ENCODE measurements at regions not wholly inside any gene's neighbourhood (a gene's known extent, or its start where the extent isn't known, plus 50 kb on each side); places are given as distances from the start of the nearest gene placed in this dataset.
"Not testable (repeated sequence)": the region's sequence is repeated elsewhere in the genome, so short reads cannot be mapped to it uniquely, and the experiment has no call there.

DNA sequence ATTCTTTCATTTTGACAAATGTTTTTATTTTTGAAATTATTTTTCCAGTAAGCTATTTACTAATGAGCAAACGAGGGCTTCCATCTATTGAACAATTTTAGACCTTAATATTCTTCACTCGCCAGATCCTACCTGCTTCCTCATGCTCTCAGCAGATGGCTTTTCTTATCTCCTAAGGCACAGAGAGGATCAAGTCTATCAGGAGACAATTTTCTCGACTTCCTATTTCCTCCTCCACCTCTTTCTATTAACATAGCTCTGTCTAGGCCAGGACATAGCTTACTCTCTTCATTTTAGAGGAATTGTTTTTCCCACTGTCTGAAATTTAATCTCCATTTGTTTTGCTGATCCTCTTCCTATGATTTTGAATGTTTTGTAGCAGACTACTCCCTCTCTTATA lies 87.0 kb upstream of the MAN1A1 start:
- no peak for DNase-seq (ENCODE audit: low read depth)
- TF ChIP-seq, protein P1, sequence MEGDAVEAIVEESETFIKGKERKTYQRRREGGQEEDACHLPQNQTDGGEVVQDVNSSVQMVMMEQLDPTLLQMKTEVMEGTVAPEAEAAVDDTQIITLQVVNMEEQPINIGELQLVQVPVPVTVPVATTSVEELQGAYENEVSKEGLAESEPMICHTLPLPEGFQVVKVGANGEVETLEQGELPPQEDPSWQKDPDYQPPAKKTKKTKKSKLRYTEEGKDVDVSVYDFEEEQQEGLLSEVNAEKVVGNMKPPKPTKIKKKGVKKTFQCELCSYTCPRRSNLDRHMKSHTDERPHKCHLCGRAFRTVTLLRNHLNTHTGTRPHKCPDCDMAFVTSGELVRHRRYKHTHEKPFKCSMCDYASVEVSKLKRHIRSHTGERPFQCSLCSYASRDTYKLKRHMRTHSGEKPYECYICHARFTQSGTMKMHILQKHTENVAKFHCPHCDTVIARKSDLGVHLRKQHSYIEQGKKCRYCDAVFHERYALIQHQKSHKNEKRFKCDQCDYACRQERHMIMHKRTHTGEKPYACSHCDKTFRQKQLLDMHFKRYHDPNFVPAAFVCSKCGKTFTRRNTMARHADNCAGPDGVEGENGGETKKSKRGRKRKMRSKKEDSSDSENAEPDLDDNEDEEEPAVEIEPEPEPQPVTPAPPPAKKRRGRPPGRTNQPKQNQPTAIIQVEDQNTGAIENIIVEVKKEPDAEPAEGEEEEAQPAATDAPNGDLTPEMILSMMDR (IDR thresholded peaks at IDR 0.05; ENCODE audit: insufficient read depth, low read length), result no peak
- H3K4me3 ChIP-seq (ENCODE audit: low read depth, low read length), result no peak overlapping the region

DNA sequence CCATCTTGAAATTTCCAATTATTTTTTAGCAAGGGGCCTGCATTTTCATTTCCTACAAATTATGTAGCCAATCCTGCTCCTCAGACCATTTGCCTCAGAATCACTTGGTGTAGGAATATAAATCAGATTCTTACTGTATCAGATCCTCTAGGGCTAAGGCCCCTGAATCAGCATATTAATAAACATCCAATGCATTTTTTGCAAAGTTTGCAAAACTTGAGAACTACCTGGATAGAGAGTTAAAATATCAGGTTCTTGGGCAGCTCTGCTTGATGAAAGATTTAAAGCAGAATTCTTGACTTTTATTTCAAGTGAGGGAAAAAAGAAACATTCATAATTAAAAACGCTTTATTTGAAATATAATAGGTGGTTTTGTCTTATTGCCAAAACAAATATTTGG lies 82.2 kb upstream of the MAN1A1 start:
- DNase-seq (ENCODE audit: low read depth), result no peak
- TF ChIP-seq, protein P1 (IDR thresholded peaks at IDR 0.05; ENCODE audit: insufficient read depth, low read length), result no peak
- no peak overlapping the region for H3K4me3 ChIP-seq (ENCODE audit: low read depth, low read length)

DNA sequence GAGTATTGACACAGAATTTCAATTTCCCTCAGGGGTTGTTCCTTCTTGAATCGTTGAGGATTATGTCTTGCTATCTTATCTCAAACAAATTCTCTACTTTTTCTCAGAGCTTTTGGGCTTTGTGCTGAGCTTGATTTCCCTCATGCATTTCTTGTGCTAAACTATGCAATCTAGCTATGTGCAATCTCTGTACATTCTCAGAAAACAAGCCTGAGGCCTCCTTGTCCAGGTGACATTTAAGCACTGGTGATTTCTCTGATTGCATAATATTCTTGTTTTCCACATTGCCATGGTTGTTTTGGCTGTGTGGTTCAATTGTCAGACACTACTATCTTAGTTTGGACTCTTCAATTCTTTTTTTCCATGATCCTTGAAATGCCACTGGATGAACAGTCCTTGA lies 81.2 kb upstream of the MAN1A1 start:
- TF ChIP-seq, protein P1 (IDR thresholded peaks at IDR 0.05; ENCODE audit: insufficient read depth, low read length), result no peak
- no peak for DNase-seq (ENCODE audit: low read depth)

DNA sequence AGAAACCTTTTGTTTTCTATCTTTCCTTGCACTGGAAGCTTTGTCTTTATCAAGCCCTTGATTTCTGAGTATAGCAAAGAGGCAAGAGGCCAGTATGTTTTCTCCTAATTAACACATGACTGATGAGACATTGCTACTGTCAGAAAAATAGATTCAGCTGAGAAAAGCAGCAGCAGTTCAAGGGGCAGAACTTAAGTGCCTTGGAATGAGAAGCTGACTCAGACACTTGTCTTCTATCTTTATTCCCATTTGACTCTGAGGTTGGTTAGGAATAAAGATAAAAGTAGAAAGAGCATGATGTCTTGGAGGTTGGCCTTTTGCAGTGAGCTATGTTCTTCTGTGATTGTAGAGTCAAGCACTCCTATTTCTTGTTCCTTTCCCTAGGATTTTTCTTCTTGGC lies 79.1 kb upstream of the MAN1A1 start:
- TF ChIP-seq, protein P1 (IDR thresholded peaks at IDR 0.05; ENCODE audit: insufficient read depth, low read length), result no peak
- H3K4me3 ChIP-seq (ENCODE audit: low read depth, low read length), result no peak overlapping the region
- DNase-seq (ENCODE audit: low read depth), result no peak

More for the DNA sequence above, 81.2 kb upstream of the MAN1A1 start:
- no peak overlapping the region for H3K4me3 ChIP-seq (ENCODE audit: low read depth, low read length)

DNA sequence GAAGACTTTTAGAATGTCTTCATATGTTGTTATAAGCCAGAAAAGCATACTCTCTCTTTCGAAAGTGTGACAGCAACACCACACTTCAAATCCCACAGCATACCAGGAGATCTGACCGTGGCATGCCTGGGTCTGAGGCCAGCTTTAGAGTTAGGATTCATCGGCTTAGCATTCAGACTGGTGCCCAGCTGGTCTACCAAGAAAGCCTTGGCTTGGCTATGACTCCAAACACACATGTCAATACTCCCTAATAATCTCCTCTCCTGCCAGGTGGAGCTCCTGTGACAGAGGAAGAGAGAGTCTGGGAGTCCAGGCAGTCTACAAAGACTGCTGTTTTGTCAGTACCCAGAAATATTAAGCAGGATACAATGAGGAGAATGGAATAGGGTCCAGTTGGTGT lies 77.1 kb upstream of the MAN1A1 start:
- no peak overlapping the region for H3K4me3 ChIP-seq (ENCODE audit: low read depth, low read length)
- DNase-seq (ENCODE audit: low read depth), result no peak
- TF ChIP-seq, protein P1 (IDR thresholded peaks at IDR 0.05; ENCODE audit: insufficient read depth, low read length), result no peak

DNA sequence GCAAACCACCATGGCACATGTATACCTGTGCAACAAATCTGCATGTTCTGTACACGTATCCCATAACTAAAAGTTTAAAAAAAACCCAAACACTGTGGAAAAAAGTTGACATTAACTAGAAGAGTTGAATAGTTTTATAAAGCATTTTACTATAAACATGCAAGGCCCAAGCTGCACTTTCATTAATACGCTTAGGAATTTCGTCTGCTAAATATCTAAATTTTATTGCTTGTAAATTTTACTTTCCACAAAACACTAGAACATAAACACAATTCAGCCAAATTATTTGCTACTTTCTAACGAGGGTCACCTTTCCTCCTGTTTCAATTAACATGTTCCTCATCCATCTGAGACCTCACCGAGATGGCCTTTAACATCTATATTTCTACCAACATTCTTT lies 74.4 kb upstream of the MAN1A1 start:
- DNase-seq (ENCODE audit: low read depth), result no peak
- TF ChIP-seq, protein P1 (IDR thresholded peaks at IDR 0.05; ENCODE audit: insufficient read depth, low read length), result no peak
- no peak overlapping the region for H3K4me3 ChIP-seq (ENCODE audit: low read depth, low read length)

DNA sequence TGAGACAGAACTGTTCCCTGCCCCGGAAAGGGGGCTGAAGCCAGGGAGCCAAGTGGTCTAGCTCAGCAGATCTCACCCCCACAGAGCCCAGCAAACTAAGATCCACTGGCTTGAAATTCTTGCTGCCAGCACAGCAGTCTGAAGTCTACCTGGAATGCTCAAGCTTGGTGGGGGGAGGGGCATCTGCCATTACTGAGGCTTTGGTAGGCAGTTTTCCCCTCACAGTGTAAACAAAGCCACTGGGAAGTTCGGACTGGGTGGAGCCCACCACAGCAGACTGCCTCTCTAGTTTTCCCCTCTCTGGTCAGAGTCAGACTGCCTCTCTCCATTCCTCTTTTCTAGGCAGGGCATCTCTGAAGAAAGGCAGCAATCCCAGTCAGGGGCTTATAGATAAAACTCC lies 68.5 kb upstream of the MAN1A1 start:
- not testable (repeated sequence) for H3K4me3 ChIP-seq (ENCODE audit: low read depth, low read length); DNase-seq (ENCODE audit: low read depth)

All from fibroblast of the aortic adventitia (primary cell).